ENCODE measurements at regions not wholly inside any gene's neighbourhood (a gene's known extent, or its start where the extent isn't known, plus 50 kb on each side); places are given as distances from the start of the nearest gene placed in this dataset.
A peak's percentile ranks its signal among the peaks of the same experiment; 100 is the strongest.

DNA sequence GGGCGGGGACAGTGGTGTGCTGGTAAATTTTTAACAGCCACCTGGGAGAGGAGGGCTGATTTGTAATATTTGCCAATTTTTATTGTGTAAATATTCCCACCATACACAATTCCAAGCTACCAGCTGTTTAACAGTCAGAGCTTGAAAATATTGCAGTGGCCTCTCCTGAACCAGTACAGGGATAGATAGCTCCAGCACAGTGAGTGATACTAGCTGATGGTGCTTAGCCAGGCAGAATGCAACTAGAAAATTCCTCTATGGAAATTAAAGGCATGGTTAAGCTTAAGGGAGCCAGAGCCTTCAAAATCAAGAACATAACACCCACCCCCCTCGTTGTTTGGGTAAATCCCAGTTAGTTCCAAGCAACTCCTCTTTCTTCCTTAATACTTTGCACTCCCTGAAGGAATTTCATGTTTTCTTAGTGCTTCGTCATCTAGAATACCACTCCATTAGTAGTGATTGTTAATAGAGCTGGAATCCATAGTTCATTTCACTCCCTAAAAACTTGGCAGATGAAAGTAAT, 96.6 kb downstream of the CYB561 start:
- peaks cover 7 to 21% of the 10 kb centered on the region in 2 experiments for H3K4me1 ChIP-seq (ENCODE audit: control insufficient read depth in 1 of 2, insufficient read depth in 2 of 2, low read depth in 1 of 2, low read length in 1 of 2)
- peak overlapping the region; percentile 27 for H3K4me2 ChIP-seq
- no peak overlapping the region for H2AFZ ChIP-seq (ENCODE audit: low read depth)
- H3K36me3 ChIP-seq (replicated peaks in 1 of 2; ENCODE audit: control insufficient read depth in 1 of 2, insufficient read depth in 2 of 2, low read length in 1 of 2): peaks cover 53 to 55% of the 10 kb centered on the region in 2 experiments
- no peak overlapping the region for H3K4me3 ChIP-seq (ENCODE audit: low read depth in 2 of 2, low read length in 1 of 2)
- peaks cover 14% of the 10 kb centered on the region for H3K79me2 ChIP-seq (ENCODE audit: insufficient read depth)
- TF ChIP-seq GABPA (IDR thresholded peaks at IDR 0.05; ENCODE audit: low read depth): no peak
- TF ChIP-seq TCF12 (IDR thresholded peaks at IDR 0.05): peak; percentile 26; the same call in 1 of the 2 replicates
- TF ChIP-seq, protein P1, sequence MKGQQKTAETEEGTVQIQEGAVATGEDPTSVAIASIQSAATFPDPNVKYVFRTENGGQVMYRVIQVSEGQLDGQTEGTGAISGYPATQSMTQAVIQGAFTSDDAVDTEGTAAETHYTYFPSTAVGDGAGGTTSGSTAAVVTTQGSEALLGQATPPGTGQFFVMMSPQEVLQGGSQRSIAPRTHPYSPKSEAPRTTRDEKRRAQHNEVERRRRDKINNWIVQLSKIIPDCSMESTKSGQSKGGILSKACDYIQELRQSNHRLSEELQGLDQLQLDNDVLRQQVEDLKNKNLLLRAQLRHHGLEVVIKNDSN (IDR thresholded peaks at IDR 0.05; ENCODE audit: borderline replicate concordance, low read depth): no peak
- TF ChIP-seq TEAD4 (IDR thresholded peaks at IDR 0.05; ENCODE audit: borderline replicate concordance, insufficient read depth): peak; percentile 53; the same call in 1 of the 2 replicates
- TF ChIP-seq MXI1 (IDR thresholded peaks at IDR 0.05; ENCODE audit: low read depth, low read length): no peak
- no peak; a peak in 1 of 4 replicates for TF ChIP-seq EP300 (IDR thresholded peaks at IDR 0.05; ENCODE audit: borderline replicate concordance in 1 of 2, low read depth in 1 of 2, low read length in 1 of 2)
- TF ChIP-seq ZBTB33 (IDR thresholded peaks at IDR 0.05; ENCODE audit: borderline replicate concordance, low read depth): no peak
- TF ChIP-seq JUND (IDR thresholded peaks at IDR 0.05): 0 out of 2 replicates have a peak, but pooled peaks have one; percentile 25
- peak; percentile 33 for TF ChIP-seq FOSL2 (IDR thresholded peaks at IDR 0.05; ENCODE audit: borderline replicate concordance, low read depth)
- TF ChIP-seq RCOR1 (IDR thresholded peaks at IDR 0.05; ENCODE audit: low read length): no peak
- TF ChIP-seq MEF2A (IDR thresholded peaks at IDR 0.05; ENCODE audit: borderline replicate concordance, low read depth): no peak
- no peak for TF ChIP-seq IRF3 (IDR thresholded peaks at IDR 0.05; ENCODE audit: low read depth, low read length)
- TF ChIP-seq NFIC (IDR thresholded peaks at IDR 0.05; ENCODE audit: borderline replicate concordance): peak; percentile 56; the same call in 1 of the 2 replicates
- CTCF ChIA-PET: interaction anchor here (0.8 to 2.1 kb wide), 5 partner anchors 12 to 267 kb away, joined by 3 to 7 read pairs (median 5); no protein-coding TSS in a partner anchor
- no peak for DNase-seq
- no peaks in the 10 kb centered on the region for H3K9me2 ChIP-seq
- H3K27me3 ChIP-seq (ENCODE audit: insufficient read depth): no peaks in the 10 kb centered on the region
- POLR2A ChIA-PET: no interaction called here
- 71% methylated on average over 3 of the region's 3 CpGs for WGBS (ENCODE audit: low lambda C conversion rate)
- H4K20me1 ChIP-seq (ENCODE audit: insufficient read depth): no peaks in the 10 kb centered on the region
- H3K27ac ChIP-seq (ENCODE audit: low read depth in 2 of 2, low read length in 1 of 2): peak overlapping the region; percentile 56 to 74
- H3K9me3 ChIP-seq: no peaks in the 10 kb centered on the region
- peak overlapping the region; percentile 26; the same call in 1 of the 2 replicates for H3K9ac ChIP-seq
- peaks cover 39% of the 10 kb centered on the region for H3F3A ChIP-seq (replicated peaks; ENCODE audit: insufficient read depth)

DNA sequence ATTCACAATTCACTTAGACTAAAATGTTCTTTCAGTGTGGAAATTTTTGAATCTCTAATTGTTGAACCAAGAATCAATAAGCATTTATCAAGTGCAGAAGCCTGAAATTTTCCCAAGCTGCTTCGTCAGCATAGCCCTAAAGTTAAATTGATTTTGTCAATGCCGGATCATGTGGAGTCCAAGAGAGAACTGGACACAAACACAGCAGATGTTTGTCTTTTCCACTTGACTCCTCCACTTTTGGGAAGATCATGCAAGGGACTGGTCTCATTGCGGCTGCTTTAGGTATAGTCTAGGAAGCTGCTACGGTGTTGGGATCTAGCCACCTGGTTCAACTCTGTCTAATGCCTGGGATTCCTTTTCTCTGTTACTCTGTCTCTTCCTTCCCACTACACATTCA, 95.7 kb downstream of the CYB561 start:
- Histone ChIP-seq H3F3A (replicated peaks; ENCODE audit: insufficient read depth) (peaks cover 45% of the 10 kb centered on the region), H3K27me3 (ENCODE audit: insufficient read depth) (no peaks in the 10 kb centered on the region), H3K79me2 (ENCODE audit: insufficient read depth) (peaks cover 14% of the 10 kb centered on the region), H3K36me3 (replicated peaks in 1 of 2; ENCODE audit: control insufficient read depth in 1 of 2, insufficient read depth in 2 of 2, low read length in 1 of 2) (peaks cover 52 to 59% of the 10 kb centered on the region in 2 experiments), H3K4me1 (ENCODE audit: control insufficient read depth in 1 of 2, insufficient read depth in 2 of 2, low read depth in 1 of 2, low read length in 1 of 2) (peaks cover 9 to 28% of the 10 kb centered on the region in 2 experiments), H3K9me2 (no peaks in the 10 kb centered on the region), H3K4me2 (no peak overlapping the region), H3K9ac (peak overlapping the region; percentile 7; the same call in 1 of the 2 replicates), H3K4me3 (ENCODE audit: low read depth in 2 of 2, low read length in 1 of 2) (no peak overlapping the region), H4K20me1 (ENCODE audit: insufficient read depth) (no peaks in the 10 kb centered on the region), H3K27ac (ENCODE audit: low read depth in 2 of 2, low read length in 1 of 2) (peak overlapping the region in 1 of 2 experiments; percentile 74; a peak in 3 of 4 replicates), H3K9me3 (no peaks in the 10 kb centered on the region), H2AFZ (ENCODE audit: low read depth) (no peak overlapping the region)
- CTCF ChIA-PET: interaction anchor here (0.8 to 2.1 kb wide), 5 partner anchors 11 to 56 kb away, joined by 3 to 6 read pairs (median 3); no protein-coding TSS in a partner anchor
- TF ChIP-seq IRF3 (IDR thresholded peaks at IDR 0.05; ENCODE audit: low read depth, low read length): no peak
- TF ChIP-seq MEF2A (IDR thresholded peaks at IDR 0.05; ENCODE audit: borderline replicate concordance, low read depth): no peak
- POLR2A ChIA-PET: no interaction called here
- 97% methylated on average over 4 of the region's 4 CpGs for WGBS (ENCODE audit: low lambda C conversion rate)
- DNase-seq: no peak
